ENCODE measurements at regions not wholly inside any gene's neighbourhood (a gene's known extent, or its start where the extent isn't known, plus 50 kb on each side); places are given as distances from the start of the nearest gene placed in this dataset.

DNA sequence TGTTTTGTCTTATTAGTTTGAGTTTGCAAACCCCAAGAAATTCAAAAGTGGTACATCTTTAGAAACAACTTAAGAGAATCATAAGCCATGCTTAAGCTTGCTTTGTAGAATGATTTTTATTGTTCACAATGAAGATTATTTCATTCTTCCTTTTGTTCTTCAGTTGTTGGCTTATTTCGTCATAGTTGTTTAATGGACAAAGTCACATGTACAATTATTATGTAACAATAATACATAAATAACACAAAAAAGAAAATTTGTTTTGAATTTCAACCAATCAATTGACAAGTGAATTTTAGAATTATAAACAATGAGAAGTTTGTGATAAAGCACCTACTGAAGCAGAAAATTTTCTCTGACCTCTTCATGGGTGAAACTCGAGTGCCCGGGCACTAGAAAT lies 111.8 kb upstream of the IGF1 start:
- no peak for DNase-seq

DNA sequence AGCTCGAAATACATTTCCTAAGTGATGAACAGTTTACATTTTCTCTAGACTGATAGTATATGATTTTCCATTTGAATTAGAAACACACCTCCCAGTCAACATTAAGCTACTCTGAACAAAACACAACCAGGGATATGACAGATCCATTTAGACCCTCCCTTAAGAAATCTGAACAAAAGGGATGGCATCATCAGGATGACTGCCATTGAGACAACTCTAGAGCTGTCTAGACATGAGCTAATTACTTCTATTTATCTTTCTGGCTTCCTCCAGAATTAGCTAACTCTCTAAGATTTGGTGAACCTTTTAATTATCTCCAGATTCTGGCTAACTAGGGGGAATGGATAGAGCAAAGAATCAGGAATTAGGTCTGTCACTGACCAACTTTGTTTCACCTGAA lies 92.9 kb upstream of the IGF1 start:
- DNase-seq, result peak; percentile 12

DNA sequence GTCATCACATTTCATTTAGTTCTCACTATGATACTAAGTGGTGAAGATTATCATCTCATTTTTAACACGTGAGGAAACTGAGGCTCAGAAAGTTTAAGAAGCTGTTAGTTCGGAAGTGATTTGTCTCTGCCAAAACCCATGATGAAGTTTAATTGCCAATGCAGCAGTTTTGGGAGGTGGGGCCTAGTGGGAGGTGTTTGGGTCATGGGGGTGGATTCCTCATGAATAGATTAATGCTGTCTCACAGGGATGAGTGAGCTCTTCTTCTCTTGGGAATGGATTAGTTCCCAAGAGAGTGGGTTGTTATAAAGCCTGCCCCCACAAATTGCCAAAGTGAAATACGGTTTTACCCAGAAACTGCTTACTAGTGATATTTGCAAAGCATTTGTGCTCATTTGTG lies 91.5 kb upstream of the IGF1 start:
- DNase-seq, result no peak

DNA sequence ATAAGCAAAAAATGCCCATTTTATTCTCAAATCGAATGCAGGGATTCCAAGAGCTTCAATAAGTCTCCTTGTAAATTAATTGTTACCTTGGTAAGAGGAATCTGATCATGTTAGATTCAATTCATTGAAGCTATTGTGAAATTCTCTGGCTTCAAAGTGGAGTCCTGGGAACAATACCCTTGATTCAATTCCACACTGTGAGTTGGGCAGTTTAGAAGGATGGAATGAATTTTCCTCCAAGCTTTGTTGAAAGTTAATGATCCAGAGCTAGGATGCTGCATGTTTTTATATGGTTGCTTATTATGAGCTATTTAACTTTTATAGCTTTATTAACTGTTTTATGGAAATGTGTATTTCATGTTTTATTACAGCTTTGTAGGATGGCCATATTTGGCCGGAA lies 89.9 kb upstream of the IGF1 start:
- no peak for DNase-seq

DNA sequence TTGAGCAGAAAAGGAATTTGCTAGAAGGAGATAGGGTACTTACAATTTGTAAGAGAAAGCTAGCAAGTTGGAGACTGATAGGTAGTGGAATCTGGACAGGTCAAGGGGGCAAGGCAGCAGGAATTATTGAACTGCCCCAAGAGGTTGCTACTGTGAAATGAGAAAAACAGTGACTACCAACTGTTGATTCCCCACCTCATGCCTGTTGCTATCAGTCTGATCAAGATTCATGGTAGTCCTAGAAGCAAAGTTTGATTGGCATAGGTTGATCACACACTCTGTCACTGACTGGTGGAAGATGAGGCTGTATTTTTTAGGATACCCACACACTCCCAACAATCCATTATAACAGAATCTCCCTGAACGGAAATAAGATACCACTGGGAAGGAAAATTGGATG lies 89.4 kb upstream of the IGF1 start:
- DNase-seq, result no peak

DNA sequence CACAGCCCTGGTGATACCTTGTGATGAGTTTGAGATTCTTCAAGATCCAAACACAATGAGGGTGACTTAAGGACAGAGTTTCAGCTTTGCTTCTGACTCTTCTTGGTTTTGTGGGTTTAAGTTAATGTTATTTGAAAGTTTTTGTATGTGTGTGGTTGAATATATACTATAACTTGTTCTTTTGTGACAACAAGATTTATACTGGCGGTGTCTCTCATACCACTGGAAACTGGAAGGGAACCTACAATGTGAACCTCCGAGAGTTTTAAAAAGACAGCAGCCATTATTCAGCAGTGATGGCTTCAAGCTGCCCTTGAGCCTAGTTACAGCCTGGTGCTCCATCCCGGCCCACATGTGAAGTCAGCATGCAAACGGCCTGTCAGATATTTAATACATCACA lies 87.9 kb upstream of the IGF1 start:
- DNase-seq, result no peak

DNA sequence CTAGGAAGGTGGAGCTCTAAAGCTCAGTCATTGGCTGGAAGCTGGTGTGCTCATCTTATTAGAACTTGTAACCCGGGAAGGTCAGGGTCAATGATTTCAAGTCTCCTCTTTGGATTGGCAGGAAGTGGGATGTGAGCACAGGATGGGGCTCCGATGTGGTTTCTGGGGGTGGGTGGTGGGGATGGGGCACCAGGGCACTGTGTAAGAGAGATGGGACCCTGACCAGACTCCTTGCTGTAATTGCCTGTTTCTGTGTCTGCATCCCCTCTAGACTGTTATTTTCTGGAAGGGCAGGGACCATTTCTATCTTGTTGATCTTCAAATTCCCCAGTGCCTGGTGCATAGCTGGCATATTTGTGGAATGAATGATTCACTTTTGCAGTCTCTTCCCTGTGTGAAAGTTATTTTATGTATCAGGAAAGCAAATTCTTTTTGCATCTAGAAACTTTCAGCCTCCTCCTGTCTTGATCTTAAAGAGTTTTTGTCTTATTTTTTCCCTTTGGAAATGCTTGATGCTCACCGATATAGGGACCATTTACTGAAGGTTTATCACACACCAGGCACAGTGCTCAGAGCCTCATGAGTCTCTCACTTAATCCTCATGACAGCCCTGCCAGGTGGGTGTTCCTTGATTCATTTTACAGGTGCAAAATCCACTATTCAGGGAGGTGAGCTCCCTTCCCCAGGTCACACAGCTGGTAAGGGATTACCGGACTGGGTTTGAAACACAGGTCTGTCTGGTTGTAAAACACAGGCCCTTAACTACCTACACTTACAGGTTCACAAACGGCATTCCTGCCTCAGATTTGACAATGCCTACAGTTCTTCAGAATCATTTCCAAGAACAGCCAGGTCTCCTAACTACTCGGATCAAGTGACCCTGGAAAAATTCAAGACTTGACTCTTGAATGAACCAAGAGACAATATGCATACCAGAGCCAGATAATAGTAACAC lies 86.9 kb upstream of the IGF1 start:
- DNase-seq, result no peak

DNA sequence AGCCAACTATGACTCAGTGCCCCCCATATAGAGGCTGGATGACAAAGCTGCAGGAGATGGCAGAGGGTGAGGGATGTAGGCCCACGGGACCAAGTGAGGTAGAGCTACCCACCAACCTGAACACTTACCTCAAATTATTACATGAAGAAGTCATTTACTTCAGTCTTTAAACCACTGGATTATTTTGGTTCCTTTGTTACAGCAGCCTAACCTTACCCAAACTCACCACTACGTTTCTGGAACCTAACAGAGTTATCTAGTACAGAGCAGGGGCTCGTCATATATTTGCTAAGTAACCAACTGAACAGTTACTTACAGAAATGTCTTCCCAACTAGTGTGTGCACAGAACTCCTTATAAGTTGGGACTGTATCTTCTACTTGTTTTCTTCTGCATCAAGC lies 85.2 kb upstream of the IGF1 start:
- DNase-seq, result no peak

DNA sequence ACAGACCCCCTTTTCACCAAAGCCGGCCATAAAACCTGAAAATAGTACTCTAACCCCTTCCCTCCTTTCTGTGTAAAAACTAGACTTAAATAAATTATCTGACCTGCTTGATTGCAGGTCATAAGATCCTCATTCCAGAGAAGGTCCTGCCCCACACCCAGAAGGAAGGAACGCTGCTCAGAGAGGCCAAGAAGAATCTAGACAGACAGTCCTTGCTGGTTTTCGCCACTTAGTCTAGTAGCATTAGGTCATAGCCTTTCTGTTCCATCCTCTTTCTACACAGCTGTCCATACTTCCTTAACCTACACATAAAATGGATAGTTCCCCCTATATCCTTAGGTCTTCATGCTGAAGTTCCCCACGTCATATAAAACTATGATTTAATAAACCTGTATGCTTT lies 83.7 kb upstream of the IGF1 start:
- no peak for DNase-seq

DNA sequence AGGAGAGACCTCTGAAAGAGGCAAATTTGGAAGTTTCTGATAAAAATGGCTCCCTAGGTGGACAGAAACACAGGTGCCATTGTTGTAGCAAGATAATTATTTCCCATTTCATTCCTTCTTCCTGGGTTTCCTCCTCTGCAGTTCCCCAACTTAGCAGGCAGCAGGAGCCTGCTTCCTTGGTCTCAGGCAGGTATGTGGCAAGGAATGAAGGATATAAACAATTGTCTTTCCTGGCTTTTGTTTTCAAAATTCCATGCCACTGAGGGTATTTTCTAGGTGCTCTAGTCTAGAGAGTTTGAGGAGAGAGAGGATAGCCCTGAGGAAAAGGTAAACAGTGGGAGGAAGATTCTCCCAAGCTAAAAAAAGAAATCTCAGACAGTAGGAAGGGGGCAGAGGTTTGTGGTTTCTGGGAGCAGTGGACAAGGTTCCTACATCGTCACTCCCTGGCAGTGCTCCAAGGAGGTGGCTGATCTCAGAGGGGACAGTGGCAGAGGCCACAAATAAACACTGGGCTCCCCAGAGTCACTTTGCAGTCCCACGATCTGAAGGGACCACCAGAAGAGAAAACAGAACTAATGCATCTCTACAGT lies 82.6 kb upstream of the IGF1 start:
- DNase-seq, result no peak

DNA sequence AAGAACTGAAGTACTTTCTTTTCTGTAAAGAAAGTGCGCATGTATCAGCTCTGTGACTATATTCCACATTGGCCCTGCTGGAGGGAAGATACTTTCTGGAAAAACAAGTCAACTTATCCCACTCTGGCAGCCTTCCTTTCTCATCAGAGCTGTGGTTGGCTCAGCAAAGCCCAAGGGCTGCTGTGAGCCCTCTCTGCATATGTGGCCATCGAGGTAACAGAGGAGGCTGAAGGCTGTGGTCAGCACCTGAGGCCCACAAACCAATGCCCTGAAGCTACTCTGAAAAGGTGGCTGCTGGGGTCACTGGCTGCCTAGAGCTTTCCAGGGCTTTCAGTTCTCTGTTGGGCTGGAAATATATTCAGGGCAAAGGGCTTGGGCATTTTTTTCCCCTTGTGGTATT lies 70.8 kb upstream of the IGF1 start:
- DNase-seq, result no peak

DNA sequence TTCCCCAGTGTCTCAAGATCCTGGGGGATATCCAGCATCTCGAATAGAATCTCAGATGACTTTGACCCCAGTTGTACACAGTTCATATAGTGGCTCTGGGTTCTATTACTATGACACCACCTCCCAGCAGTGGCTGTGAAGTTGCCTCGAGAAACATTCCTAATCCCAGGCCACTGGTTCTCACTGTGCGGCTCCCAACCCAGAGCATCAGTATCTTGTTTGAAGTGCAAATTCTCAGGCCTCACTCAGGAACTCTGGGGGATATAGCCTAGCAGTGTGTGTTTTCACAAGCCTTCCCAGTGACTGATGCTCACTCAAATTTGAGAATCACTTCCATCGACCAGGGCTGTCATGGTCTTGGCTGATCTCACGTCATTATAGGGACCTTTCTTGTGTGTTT lies 69.3 kb upstream of the IGF1 start:
- no peak for DNase-seq

DNA sequence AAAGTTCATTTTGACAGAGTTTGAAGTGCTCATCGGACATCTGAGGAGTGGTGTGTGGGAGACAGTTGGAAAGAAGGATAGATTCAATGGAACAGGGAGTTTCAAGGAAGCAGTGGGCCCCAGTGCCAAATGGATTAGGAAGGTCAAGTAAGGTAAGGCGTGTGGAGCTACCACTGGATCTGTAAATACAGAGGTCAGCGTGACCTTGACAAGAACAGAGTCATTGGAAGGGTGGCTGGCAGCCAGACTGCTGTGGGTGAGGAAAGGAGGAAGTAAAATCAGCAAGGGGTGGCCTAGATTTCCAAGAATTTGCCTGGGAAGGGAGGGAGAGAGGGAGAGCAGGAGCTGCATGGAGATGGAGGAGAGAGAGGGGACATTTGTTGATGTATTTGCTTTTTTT lies 68.2 kb upstream of the IGF1 start:
- no peak for DNase-seq

DNA sequence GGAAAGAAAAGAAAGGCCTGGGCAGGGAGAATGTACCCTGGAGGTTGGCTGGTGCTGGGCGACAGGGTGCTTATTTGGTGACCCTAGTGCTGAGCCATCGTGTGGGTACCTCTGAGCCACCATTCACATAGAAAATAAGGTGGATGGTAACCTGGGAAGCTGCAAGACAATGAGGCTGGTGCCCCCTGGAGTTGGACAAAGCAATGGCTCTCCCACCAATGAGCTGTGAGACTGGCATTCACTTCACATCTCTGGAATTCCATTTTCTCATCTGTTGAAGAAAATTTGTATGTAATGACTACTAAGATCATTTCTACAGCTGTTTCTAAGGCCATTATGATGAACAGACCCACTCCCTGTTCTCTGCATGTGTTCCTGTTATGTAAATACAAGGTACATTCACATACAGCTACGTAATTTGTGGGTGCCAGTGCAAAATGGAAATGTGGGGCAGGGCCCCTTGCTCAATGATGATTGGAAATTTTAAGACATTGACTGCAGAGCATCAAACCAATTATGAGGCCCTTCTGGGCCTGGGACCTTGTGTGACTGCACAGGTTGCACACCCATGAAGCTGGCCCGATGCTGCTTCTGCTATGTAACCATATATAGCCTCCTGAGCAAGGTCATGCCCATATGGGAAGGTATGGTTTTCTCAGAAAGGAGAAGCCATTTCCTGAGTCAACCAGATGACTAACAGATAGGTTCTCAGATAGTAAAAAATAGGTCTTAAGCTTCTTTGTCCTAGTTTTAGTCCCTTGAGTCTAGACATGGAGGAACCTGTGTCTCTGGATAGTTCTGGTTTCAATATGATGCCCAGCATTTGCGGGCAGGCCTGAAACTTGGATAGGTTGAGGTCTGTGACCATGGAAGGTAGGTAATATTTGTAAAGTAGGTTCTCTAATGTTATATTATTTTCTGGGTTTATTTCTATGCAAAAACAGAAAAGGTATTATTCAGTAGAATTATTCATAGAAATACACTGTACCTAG lies 63.4 kb upstream of the IGF1 start:
- DNase-seq, result peak; percentile 26

DNA sequence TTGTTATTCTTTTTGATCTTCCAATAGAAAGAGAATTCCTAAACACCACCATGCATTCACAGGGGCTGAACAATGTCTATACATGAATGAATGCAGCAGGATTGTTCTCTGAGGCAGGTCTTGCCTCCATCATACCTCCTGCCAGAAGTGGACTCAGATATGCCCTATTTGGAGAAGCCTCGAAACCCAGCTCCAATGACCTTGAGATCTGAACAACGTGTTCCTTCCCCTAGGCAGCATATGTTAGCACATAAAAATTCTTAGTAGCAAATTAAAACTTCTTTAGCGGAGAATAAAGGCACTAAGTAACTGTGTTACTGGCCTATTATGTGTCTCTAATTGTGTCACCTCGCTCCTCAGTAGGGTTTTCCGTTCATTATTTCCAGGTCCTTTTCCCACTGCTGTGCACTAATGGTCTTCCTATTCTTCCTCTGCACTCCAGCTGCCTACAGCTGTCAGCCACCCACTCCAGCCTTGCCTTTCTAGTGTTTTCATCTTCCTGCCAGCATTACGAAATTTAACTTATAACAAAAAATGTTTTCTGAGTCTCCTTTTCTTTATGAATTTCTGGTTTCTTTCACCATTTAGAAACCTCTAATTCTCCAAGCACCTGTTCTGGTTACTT lies 62.6 kb upstream of the IGF1 start:
- no peak for DNase-seq

DNA sequence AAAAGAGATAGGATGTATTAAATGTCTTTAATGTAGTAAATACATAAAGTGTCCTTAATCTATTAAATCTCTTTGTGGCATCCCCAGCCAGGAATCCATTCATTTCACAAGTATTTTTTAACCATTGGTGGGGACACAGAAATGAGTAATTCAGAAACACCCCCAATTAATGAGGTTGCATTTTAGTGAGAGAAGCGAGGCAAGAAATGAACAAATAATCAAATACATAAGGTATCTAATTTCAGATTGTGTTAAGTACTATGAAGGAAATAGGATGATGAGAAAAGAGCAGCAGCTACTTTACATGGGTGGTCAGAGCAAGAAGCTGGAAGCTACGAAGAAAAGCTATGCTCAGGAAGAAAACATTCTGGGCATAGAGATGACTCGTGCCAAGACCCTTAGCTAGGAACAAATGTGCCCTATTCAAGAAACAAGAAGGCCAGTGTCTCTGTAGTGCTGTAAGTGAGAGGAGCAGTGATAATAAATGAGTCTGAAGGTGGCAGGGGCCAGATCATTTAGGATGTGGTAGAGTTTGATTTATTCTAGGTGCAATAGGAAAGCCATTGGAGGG lies 60.5 kb upstream of the IGF1 start:
- DNase-seq, result no peak

DNA sequence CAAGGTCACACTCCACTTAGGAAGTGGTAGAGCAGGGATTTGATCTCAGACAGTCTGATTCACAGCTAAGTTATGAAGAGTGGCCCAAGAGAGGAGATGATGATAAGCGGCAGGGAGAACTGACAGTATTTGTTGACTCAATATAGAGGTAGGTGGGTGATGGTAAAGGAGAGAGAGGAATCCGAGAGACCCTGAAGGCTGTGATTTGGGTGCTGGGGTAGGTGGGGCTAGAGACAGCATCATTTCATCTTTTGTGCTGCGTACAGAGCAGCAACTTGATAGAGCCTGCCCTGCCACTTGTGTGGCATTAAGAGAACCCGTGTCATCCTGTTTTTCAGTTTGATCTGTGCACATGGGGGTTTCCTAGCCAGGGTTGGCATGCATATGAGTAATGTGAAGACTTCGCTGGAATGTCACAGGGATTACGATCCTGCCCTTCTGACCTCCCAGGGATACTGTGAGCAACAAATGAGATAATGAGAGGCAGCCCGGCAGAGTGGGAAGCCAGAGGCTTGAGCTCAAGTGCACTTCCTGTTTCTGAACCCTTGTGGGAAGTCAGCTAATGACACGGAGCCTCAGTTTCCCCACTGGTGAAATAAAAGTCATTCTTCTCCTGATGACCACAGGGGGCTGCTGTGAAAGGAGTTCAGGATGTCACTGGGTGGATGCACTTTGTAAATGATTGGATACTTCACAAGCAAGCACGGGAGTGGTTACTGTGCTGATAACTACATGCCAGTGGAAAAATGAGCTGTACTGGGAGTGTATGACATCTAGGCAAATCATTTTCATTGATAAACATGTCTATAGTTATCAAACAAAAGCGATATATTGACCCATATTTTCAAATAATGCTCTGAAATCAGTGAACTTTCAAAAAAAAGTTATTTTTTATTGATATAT lies 59.5 kb upstream of the IGF1 start:
- DNase-seq, result no peak

DNA sequence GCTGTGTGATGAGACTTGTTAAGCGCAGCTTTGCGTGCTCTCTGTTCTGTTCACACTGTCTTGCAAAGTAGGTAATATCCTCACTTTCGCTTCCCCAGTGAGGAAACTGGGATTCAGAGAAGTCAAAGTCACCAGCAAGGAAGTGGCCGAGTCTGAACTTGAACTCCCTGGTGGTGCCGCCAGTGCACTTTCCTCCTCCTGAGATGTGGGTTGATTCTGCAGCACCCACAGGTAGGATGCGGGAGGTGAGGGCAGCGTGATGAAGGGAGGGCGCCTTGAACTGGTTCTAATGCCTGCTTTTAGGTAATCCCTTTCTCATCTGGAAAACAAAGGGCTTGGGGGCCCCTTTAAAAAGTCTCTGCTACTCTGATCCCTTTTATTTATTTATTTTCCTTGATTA lies 54.9 kb upstream of the IGF1 start:
- no peak for DNase-seq

DNA sequence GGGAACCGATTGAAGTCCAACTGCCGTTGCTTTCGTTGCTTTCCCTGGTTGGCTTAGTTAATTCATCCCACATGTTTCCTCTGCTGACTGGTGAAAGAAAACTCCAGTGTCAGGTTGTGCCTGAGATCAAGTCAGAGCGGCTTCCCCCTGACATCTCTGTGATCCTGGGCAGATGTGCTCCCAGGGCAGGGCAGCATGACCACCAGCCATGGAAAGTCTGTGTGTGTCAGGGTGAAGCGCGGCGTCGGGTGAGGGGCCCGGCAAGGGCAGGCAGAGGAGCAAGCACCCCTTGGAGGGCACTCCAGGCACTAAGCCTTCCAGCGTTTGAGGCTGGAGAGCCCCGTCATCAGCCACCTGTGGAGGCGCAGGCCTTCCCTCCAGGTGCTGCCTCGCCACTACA lies 54.5 kb upstream of the IGF1 start:
- DNase-seq, result no peak

DNA sequence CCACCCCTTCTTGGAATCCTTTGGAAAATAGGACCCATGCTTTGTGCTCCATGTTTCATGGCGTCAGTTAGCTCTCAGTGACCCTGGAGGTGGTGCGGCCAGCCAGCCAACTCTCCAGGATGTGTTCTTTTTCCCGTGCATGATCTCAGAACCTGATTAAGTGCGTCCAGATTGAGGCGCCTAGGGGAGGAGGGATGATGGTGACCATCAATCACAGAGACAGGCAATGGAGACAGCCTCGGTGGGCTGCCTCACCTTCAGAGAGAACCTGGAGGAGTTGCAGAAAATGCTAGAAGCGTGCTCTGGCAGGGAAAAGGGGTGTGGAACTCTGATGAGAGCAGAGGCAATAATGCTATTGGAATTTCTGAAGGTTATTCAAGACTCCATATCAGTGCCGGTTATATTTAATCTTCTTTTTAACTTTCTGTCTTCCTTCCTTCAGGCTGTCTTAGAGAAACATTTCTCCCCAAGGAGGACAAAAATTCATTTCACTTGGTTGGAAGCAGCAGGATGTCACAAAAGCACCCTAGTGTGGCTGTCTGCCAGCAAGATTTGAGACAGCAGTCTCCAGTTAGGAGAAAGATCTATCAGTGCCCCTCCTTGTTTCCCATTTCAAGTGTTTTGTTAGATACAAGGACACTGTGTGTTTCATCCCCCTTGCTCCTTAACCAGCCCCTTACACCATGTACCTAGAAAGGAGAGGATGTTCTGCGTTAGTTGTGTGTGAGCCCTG lies 53.3 kb upstream of the IGF1 start:
- no peak for DNase-seq

Data from NCI-H69 (cell line).